ENCODE measurements at regions not wholly inside any gene's neighbourhood (a gene's known extent, or its start where the extent isn't known, plus 50 kb on each side); places are given as distances from the start of the nearest gene placed in this dataset.

DNA sequence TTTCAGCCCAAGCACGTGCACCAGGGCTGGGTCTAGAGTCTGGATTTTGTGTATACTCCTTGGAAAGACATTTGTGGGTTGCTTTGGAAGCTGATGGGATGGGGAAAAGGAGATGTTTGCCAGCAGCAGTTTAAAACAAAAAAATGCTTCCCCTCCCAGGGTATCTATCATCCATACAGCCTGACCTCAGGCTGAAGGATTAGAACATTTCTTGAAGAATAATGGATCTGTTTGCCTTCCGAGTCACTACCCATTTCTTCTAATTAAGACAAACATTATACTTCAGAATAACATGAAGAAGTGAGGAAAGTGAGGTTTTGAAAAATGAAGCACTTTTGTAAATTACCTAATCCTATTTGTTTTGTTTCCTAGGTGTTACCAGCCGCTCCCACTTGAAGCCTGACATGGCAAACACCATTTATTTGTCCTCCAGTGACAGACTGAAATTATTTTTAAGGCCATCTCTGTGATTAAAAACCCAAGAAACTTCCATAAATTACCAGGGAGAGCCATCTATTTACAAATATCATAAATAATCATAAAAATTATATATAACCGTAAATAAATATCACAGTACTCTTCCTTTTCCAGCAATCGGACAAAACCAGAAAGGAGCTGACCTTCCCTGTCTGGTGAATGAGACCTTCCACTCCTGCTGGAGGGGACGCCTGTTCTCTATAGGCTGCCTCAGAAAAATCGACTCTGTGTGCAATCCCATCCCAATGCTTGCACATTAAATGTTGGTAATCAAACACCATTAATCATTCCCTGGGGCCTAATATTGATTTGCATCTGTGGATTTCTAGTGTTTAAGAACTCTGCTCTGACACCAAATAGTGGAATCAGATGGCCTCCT, 106.8 kb downstream of the C1D start:
- no peak for TF ChIP-seq TCF7L2 (IDR thresholded peaks at IDR 0.05; ENCODE audit: low read depth, low read length)
- no peak for TF ChIP-seq RARA (CRISPR knock-in tag; IDR thresholded peaks at IDR 0.05)
- no peak for TF ChIP-seq ZNF549 (CRISPR knock-in tag; IDR thresholded peaks at IDR 0.05)
- no peak for TF ChIP-seq YY1 (IDR thresholded peaks at IDR 0.05; ENCODE audit: insufficient read depth, insufficient replicate concordance, low read depth, low read length)
- TF ChIP-seq ZNF768 (CRISPR knock-in tag; IDR thresholded peaks at IDR 0.05) = no peak
- TF ChIP-seq, protein P1, sequence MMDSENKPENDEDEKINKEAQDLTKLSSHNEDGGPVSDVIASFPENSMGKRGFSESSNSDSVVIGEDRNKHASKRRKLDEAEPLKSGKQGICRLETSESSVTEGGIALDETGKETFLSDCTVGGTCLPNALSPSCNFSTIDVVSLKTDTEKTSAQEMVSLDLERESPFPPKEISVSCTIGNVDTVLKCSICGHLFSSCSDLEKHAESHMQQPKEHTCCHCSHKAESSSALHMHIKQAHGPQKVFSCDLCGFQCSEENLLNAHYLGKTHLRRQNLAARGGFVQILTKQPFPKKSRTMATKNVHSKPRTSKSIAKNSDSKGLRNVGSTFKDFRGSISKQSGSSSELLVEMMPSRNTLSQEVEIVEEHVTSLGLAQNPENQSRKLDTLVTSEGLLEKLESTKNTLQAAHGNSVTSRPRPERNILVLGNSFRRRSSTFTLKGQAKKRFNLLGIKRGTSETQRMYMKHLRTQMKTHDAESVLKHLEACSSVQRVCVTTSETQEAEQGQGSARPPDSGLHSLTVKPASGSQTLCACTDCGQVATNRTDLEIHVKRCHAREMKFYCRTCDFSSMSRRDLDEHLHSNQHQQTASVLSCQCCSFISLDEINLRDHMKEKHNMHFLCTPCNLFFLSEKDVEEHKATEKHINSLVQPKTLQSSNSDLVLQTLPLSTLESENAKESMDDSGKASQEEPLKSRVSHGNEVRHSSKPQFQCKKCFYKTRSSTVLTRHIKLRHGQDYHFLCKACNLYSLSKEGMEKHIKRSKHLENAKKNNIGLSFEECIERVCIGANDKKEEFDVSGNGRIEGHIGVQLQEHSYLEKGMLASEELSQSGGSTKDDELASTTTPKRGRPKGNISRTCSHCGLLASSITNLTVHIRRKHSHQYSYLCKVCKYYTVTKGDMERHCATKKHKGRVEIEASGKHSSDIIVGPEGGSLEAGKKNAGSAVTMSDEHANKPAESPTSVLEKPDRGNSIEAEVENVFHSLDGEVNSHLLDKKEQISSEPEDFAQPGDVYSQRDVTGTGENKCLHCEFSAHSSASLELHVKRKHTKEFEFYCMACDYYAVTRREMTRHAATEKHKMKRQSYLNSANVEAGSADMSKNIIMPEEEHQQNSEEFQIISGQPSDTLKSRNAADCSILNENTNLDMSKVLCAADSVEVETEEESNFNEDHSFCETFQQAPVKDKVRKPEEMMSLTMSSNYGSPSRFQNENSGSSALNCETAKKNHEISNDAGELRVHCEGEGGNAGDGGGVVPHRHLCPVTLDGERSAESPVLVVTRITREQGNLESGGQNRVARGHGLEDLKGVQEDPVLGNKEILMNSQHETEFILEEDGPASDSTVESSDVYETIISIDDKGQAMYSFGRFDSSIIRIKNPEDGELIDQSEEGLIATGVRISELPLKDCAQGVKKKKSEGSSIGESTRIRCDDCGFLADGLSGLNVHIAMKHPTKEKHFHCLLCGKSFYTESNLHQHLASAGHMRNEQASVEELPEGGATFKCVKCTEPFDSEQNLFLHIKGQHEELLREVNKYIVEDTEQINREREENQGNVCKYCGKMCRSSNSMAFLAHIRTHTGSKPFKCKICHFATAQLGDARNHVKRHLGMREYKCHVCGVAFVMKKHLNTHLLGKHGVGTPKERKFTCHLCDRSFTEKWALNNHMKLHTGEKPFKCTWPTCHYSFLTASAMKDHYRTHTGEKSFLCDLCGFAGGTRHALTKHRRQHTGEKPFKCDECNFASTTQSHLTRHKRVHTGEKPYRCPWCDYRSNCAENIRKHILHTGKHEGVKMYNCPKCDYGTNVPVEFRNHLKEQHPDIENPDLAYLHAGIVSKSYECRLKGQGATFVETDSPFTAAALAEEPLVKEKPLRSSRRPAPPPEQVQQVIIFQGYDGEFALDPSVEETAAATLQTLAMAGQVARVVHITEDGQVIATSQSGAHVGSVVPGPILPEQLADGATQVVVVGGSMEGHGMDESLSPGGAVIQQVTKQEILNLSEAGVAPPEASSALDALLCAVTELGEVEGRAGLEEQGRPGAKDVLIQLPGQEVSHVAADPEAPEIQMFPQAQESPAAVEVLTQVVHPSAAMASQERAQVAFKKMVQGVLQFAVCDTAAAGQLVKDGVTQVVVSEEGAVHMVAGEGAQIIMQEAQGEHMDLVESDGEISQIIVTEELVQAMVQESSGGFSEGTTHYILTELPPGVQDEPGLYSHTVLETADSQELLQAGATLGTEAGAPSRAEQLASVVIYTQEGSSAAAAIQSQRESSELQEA (CRISPR knock-in tag; IDR thresholded peaks at IDR 0.05; ENCODE audit: not compliant biosample characterization) = no peak
- no peak for TF ChIP-seq POLR2AphosphoS5 (IDR thresholded peaks at IDR 0.05; ENCODE audit: low read depth, low read length)
- TF ChIP-seq MIER3 (CRISPR knock-in tag; IDR thresholded peaks at IDR 0.05; ENCODE audit: borderline replicate concordance) = no peak
- no peak for TF ChIP-seq FOXK1 (CRISPR knock-in tag; IDR thresholded peaks at IDR 0.05; ENCODE audit: borderline replicate concordance, low read depth)
- no peak for TF ChIP-seq ZNF580 (CRISPR knock-in tag; IDR thresholded peaks at IDR 0.05; ENCODE audit: borderline replicate concordance, low read depth)
